HPDE6-E6E7 (cell line): ENCODE measurements at regions not wholly inside any gene's neighbourhood (a gene's known extent, or its start where the extent isn't known, plus 50 kb on each side); places are given as distances from the start of the nearest gene placed in this dataset.

Source experiments
- DNase-seq: peaks from one replicate; pipeline ENCODE4 v3.0.0; 2011; ENCODE audit warnings: missing footprints; ENCODE audit errors: extremely low spot score

DNA sequence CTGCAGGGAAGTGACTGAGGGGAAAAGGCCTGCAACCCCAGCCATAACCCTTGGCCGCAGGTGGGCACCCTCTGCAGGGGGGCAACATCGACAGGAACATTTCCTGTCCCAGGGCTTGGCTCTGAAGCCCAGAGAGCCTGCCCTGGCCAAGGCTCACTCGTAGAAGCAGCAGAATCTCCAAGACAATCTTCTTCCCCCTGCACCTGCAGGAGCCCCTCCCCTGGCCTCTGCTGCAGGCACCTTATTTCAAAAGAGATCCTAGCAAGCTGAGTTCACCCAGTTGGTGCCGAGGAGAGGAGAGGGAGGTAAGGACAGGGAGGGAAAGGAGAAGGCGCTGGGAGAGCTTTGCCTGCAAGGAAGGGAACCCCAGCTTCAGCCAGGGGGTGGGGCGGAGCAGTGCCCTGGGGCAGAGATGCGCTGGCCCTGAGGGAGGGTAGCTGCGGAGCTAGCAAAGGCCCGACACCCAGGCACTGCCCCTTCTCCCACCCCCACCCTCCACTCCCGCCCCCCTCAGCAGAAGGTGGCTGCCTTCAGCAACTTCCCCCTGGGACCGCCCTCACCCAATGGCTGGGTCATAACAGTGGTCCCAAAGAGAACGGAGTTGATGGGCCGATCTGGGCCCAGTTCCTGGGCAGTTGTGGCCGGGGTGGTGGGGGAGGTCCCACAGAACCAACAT is 104.3 kb upstream of the TNRC6C start:
- no peak for DNase-seq

- no peak for DNase-seq
Measured at GRCh38 chr17:77854759-77855745, 103.5 kb upstream of the TNRC6C start.

GRCh38 chr17:77856551-77857305 is 101.8 kb upstream of the TNRC6C start:
- DNase-seq, result no peak

- no peak for DNase-seq
Measured at GRCh38 chr17:77857306-77857555, 101.3 kb upstream of the TNRC6C start.

- DNase-seq, result no peak
Measured at GRCh38 chr17:77857613-77858012, 100.9 kb upstream of the TNRC6C start.

DNA sequence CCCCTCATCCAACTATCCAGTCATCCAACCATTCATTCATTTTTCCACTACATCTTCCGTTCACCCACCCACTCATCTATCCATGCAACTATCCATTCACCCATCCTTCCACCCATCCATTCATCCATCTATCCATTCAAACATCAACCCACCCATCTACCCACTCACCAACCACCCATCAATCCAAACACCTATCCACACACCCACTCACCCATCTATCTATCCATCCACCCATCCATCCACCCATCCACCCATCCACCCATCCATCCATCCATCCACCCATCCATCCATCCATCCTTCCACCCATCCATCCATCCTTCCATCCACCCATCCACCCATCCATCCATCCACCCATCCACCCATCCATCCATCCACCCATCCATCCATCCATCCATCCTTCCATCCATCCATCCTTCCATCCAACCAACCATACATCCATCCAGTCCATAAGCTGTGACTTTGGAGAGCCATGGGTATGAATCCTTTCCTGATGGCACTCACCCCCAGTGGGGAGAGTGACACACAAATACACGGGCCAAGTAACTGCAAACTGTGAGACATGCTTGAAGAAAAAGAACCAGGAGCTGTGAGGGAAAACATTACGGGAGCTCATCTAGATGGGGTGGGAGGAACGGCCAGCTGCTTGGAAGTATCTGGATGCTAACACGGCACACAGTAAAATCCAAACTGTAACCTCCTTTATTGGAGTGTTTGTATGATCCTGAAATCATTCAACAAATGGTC is 100.0 kb upstream of the TNRC6C start:
- DNase-seq, result no peak

DNA sequence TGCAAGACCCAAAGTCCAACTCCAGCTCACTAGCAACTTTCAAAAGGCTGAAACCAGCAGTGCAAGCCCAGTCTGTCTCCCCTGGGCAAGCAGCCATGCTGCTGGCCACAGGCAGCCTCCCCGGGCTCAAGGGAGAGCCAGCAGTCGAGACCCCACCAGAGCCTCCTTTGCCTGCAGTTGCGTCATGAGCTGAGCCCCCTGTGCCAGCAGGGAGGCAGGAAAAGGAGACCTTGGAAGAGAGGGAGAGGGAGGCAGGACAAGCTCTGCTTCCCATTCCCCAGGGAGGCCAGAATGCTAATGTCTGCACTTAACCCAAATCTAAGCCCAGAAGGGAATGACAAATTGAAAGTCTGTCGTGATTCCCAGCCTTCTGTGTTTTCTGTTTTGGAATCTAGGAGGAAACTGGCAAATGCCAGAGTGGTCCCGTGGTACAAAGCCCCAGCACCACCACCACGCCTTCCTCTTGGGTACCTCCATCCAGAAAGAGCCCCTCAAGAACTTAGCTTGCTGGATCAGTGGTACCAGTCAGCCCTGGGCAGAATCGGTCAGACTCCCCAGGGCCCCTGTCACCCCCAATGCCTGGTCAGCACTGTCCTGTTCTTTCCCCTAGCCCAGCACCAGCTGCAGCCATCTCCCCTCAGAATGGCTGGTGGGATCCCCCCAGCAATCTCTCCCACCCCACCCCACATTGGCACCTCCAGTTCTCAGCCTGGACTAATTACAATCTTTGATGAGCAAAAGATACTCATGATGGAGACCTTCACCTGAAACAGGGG is 99.3 kb upstream of the TNRC6C start:
- DNase-seq, result no peak

DNA sequence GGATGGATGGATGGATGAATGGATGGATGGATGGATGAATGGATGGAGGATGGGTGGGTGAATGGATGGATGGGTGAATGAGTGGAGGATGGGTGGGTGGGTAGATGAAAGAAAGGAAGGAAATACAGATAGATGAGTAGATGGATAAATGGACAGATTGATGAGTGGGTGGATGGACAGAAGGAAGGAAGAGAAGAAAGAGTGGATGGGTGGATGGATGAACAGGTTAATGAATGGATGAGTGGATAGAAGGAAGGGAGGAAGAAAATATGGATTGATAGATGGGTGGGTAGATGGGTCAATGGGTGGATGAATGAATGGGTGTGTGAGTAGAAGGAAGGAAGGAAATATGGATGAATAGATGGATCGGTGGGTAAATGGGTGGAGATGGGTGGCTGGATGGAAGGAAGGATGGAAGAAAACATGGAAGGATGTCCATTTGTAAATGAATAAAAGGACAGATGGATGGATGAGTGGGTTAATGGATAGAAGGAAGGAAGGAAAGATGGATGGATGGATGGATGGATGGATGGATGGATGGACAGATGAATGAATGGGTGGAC is 97.3 kb upstream of the TNRC6C start:
- DNase-seq, result no peak

DNA sequence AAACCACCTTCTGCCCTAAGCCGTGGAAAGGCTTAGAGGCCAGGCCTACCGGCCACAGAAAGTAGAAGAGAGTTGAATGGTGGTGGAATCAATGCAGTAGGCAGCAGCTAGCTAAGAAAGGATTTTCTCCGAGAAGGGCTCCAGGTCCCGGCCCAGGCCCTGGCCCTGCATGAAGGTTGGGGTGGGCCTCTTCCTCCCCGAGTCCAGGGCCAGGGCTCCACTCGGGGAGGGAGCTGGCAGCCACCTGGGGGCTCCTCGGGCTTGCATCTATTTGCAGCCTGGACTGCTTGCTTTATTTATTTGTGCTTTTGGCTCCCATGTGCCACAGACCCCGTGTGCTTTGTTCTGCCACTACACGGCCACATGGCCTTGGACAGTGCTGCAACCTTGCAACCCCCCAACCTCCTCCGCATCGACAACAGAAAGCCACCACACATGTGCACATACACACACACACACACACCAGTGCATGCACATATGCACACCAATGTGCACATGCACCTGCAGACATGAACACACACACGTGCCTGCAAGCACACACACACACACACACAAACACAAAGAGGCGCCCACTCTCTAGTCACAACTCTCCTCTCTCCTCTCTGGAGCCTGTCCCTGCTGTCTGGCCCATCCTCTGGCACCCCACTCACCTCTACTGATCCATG is 96.4 kb upstream of the TNRC6C start:
- DNase-seq, result no peak

DNA sequence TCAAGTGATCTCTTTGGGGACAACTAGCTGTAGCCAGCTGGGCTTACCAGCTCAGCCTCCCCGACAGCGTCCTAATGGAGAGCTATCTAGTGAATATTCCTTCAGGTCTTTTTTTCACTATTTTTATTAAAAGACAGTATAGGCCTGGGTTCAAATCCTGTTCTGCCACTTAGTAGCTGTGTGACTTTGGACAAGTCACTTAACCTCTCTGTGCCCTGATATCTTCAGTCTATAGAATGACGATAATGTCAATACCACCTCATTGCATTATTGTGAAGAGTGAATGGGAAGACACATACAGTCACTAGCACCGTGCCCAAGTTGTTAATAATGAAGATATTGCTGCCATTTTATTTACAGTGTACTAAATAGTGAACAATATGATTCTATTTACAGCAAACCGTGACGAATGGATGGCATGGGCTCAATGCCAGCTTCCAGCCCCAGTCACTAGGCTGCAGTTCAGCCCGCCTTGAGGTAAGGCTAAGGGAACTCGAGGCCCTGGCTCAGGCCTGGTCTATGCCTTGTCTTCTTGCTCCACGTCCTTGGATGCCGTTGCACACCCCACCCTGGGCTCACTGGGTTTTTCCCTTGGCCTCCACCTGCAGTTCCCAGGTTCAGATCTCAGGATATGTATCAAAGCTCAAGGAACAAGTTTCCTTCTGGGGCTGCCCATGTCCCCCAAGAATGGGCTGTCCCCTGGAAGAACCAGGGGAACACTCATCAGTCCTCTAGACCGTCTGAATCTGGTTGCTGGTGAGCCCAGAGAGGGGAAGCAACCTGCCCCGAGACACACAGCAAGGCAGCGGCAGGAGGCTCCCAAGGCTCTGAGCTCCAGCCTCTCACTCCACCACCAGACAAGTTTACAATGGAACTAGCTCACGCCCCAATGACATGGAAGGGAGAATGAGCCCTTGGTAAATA is 95.4 kb upstream of the TNRC6C start:
- DNase-seq, result no peak

GRCh38 chr17:77863814-77864161 is 94.7 kb upstream of the TNRC6C start:
- no peak for DNase-seq

DNA sequence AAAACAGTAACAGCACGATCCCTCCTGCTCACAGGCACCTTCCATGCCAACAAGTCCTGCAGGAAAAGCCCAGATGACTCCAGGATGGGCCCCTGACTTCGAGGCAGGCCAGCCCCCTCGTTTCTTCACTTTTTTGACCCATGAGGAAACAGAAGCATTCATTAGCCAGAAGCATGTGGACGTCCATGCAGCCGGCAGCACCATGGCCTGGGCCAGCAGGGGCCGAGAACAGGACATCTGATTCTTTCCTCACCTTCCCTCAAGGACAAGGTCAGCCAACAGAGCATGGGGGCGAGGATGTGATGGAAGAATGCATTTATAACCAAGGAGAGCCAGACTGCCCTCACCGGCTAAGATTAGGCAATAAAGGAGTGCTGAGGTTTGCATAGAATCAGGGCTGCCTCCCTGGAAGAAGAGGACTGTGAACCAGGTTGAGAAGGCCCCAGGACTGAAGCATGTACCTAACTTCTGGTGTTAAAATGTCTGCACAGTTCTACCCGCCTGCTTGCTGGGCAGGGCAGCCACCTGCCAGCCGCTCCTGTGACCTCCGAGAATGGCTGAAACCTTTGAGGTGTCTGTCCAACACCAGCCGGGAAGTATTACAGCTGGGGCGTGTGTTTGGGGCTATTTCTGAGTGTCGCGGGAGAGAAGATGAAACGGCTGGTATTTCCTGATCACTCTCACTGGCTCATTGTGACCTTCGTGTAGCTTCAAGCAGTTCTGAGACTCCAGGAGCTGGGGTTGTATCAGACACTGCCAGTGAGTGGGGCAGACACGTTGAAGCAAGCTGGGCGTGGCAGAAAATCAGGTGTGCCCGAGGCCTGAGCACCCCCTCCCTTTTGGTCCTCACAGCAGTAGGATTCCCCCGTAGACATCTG is 94.0 kb upstream of the TNRC6C start:
- DNase-seq, result no peak

DNA sequence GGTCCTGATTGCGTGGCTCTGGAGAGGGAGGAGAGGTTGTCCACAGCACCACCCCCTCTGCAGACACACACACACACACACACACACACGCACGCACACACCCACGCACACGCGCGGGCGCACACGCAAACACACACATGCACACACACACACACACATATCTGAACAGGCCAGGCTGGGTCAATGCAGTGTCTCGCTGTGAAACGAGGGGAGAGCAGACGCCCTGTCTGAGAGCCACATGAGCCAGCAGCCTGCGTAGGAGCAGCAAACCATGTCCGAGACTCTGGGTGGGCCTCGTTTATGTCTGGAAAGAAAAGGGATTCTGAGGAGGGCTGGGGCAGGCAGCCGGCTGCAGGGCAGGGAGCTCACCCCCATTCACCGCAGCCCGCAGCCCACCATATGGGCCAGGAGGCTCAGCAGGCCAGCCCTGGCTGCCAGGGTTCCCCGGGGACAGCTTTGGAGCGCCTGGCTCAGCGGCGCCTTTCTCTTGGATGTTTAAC is 93.3 kb upstream of the TNRC6C start:
- no peak for DNase-seq

DNA sequence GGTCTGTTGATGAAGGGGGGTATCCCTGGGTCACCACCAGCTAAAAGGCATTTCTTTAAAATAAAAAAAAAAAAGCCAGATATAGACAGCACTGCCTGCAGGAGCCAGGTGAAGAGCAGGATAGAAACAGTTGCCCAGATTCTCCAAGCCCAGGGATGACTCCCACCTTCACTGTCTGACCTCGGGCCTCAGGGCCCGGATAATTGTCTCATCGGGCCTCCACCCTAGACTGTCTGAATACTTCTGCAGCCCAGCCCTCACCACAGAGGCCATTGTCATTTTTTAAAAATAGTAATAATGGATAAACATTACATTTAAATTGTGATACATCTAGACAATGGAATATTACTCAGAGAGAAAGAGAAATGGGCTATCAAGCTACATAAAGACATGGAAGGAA is 92.8 kb upstream of the TNRC6C start:
- no peak for DNase-seq

- no peak for DNase-seq
Measured at GRCh38 chr17:77867308-77867781, 91.2 kb upstream of the TNRC6C start.

- no peak for DNase-seq
Measured at GRCh38 chr17:77867976-77868713, 90.4 kb upstream of the TNRC6C start.

- DNase-seq, result no peak
Measured at GRCh38 chr17:77869041-77869599, 89.4 kb upstream of the TNRC6C start.
